ENCODE measurements at regions not wholly inside any gene's neighbourhood (a gene's known extent, or its start where the extent isn't known, plus 50 kb on each side); places are given as distances from the start of the nearest gene placed in this dataset.

DNA sequence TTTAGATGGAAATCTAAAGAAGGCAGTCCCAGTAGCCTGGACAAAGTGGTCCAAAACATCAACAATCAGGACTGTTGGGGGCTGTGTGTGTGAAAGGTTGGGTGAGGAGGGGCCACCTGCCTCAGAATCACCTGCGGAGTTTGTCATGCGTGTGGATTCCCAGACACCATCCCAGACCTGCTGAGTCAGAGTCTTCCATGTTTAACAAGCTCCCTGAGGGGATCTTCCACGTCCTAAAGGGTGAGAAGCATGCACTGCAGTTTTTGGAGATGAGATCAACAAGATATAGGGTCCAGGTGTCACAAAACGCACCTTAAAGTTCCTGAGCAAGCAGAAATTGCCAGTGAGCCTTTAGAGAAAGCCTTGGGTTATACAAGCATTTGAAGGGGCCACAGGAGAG is 207.0 kb upstream of the FAM9B start:
- DNase-seq (ENCODE audit: insufficient read length, low spot score, missing footprints): no peak
- no peaks in the 10 kb centered on the region for H3K4me1 ChIP-seq (ENCODE audit: insufficient read depth, low read length)
- no peaks in the 10 kb centered on the region for H3K36me3 ChIP-seq (ENCODE audit: insufficient read depth, low read length)
- H4K20me1 ChIP-seq (ENCODE audit: insufficient read depth, low read length): no peaks in the 10 kb centered on the region
- no peak overlapping the region for H3K27ac ChIP-seq (ENCODE audit: low read depth, low read length)
- no peaks in the 10 kb centered on the region for H3K27me3 ChIP-seq (ENCODE audit: insufficient read depth, low read length)
- no peak overlapping the region for H3K4me2 ChIP-seq (ENCODE audit: insufficient read depth, low read length)
- no peaks in the 10 kb centered on the region for H3K9me3 ChIP-seq (ENCODE audit: low read depth, low read length)
- TF ChIP-seq, protein P1, sequence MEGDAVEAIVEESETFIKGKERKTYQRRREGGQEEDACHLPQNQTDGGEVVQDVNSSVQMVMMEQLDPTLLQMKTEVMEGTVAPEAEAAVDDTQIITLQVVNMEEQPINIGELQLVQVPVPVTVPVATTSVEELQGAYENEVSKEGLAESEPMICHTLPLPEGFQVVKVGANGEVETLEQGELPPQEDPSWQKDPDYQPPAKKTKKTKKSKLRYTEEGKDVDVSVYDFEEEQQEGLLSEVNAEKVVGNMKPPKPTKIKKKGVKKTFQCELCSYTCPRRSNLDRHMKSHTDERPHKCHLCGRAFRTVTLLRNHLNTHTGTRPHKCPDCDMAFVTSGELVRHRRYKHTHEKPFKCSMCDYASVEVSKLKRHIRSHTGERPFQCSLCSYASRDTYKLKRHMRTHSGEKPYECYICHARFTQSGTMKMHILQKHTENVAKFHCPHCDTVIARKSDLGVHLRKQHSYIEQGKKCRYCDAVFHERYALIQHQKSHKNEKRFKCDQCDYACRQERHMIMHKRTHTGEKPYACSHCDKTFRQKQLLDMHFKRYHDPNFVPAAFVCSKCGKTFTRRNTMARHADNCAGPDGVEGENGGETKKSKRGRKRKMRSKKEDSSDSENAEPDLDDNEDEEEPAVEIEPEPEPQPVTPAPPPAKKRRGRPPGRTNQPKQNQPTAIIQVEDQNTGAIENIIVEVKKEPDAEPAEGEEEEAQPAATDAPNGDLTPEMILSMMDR (IDR thresholded peaks at IDR 0.05; ENCODE audit: extremely low read depth, low read depth, low read length): no peak
- no peaks in the 10 kb centered on the region for H3K79me2 ChIP-seq (ENCODE audit: insufficient read depth, low read length)
- no peak overlapping the region for H3K4me3 ChIP-seq (ENCODE audit: insufficient read depth, low read length)
- H2AFZ ChIP-seq (ENCODE audit: low read length): no peak overlapping the region

GRCh38 chrX:9241427-9241826 is 207.5 kb upstream of the FAM9B start:
- H3K36me3 ChIP-seq (ENCODE audit: insufficient read depth, low read length): no peaks in the 10 kb centered on the region
- TF ChIP-seq, protein P1 (IDR thresholded peaks at IDR 0.05; ENCODE audit: extremely low read depth, low read depth, low read length): no peak
- H3K27me3 ChIP-seq (ENCODE audit: insufficient read depth, low read length): no peaks in the 10 kb centered on the region
- H3K27ac ChIP-seq (ENCODE audit: low read depth, low read length): no peak overlapping the region
- no peak overlapping the region for H3K4me3 ChIP-seq (ENCODE audit: insufficient read depth, low read length)
- no peaks in the 10 kb centered on the region for H4K20me1 ChIP-seq (ENCODE audit: insufficient read depth, low read length)
- H2AFZ ChIP-seq (ENCODE audit: low read length): no peak overlapping the region
- H3K79me2 ChIP-seq (ENCODE audit: insufficient read depth, low read length): no peaks in the 10 kb centered on the region
- DNase-seq (ENCODE audit: insufficient read length, low spot score, missing footprints): no peak
- H3K4me1 ChIP-seq (ENCODE audit: insufficient read depth, low read length): no peaks in the 10 kb centered on the region
- H3K4me2 ChIP-seq (ENCODE audit: insufficient read depth, low read length): no peak overlapping the region
- no peaks in the 10 kb centered on the region for H3K9me3 ChIP-seq (ENCODE audit: low read depth, low read length)

DNA sequence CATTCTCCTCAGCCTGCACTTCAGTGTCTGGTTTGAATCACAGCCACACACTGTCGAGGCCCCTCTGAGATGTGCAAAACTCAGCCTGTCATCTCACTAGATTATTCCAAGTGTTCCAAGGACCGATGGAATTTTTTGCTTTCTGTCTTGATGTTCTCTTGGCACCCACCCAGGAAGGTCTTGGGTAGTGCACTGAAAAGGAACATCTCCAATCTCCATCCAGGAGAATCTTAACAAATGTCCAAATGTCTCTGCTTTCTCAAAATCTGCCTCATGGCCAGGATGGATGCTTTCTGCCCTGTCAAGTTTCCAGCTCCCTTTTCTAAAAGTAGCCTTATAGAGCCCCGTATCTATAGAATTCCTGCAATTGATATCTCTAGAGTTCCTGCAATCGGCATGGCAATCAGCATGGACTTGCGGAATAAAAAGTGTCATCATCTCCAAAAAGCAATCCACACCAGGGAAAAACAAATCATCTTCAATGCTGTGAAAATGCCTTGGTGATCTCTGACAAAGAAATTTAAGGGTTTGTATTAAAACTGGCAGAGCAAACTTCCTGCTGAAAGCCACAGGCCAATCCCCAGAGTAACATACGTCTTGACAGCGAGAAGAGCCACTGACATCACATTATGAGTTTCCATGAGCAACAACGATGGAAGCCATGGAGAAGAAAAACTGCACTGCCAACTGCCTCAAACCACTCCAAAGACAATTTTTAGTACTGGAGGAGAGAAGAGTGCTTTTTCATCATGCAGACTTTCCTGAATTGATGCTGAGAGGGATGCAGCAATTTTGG is 215.3 kb upstream of the FAM9B start:
- H4K20me1 ChIP-seq (ENCODE audit: insufficient read depth, low read length): no peaks in the 10 kb centered on the region
- TF ChIP-seq, protein P1 (IDR thresholded peaks at IDR 0.05; ENCODE audit: extremely low read depth, low read depth, low read length): no peak
- H3K4me3 ChIP-seq (ENCODE audit: insufficient read depth, low read length): no peak overlapping the region
- H3K9me3 ChIP-seq (ENCODE audit: low read depth, low read length): no peaks in the 10 kb centered on the region
- H3K79me2 ChIP-seq (ENCODE audit: insufficient read depth, low read length): no peaks in the 10 kb centered on the region
- H3K4me1 ChIP-seq (ENCODE audit: insufficient read depth, low read length): no peaks in the 10 kb centered on the region
- H3K27me3 ChIP-seq (ENCODE audit: insufficient read depth, low read length): no peaks in the 10 kb centered on the region
- DNase-seq (ENCODE audit: insufficient read length, low spot score, missing footprints): no peak
- no peaks in the 10 kb centered on the region for H3K36me3 ChIP-seq (ENCODE audit: insufficient read depth, low read length)
- H3K4me2 ChIP-seq (ENCODE audit: insufficient read depth, low read length): no peak overlapping the region
- no peak overlapping the region for H2AFZ ChIP-seq (ENCODE audit: low read length)
- H3K27ac ChIP-seq (ENCODE audit: low read depth, low read length): no peak overlapping the region

DNA sequence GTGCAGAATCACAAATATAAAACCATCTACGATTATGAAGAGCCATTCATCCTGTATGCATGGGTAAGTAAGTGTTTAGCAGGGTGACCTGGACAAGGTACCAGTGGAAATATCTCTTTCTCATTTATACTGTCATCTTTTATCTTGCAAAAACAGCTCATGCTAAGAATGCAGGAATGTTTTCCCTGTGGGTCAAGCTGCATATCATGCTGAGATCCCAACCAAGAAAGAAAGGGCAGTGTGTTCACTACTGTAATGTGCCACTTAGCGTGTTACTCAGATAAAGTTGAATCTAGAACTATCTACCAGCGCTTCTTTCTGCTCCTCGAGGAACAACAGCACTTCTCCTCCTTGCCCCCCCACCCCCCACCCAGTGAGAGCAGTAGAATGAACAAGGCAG is 212.7 kb upstream of the TBL1X start:
- no peak overlapping the region for H3K27ac ChIP-seq (ENCODE audit: low read depth, low read length)
- H3K9me3 ChIP-seq (ENCODE audit: low read depth, low read length): no peaks in the 10 kb centered on the region
- no peak overlapping the region for H3K4me3 ChIP-seq (ENCODE audit: insufficient read depth, low read length)
- H2AFZ ChIP-seq (ENCODE audit: low read length): no peak overlapping the region
- H3K79me2 ChIP-seq (ENCODE audit: insufficient read depth, low read length): no peaks in the 10 kb centered on the region
- DNase-seq (ENCODE audit: insufficient read length, low spot score, missing footprints): no peak
- H3K27me3 ChIP-seq (ENCODE audit: insufficient read depth, low read length): no peaks in the 10 kb centered on the region
- no peaks in the 10 kb centered on the region for H4K20me1 ChIP-seq (ENCODE audit: insufficient read depth, low read length)
- no peaks in the 10 kb centered on the region for H3K4me1 ChIP-seq (ENCODE audit: insufficient read depth, low read length)
- no peaks in the 10 kb centered on the region for H3K36me3 ChIP-seq (ENCODE audit: insufficient read depth, low read length)
- TF ChIP-seq, protein P1 (IDR thresholded peaks at IDR 0.05; ENCODE audit: extremely low read depth, low read depth, low read length): no peak
- no peak overlapping the region for H3K4me2 ChIP-seq (ENCODE audit: insufficient read depth, low read length)
